NCI-H1930 (cell line): ENCODE measurements at regions not wholly inside any gene's neighbourhood (a gene's known extent, or its start where the extent isn't known, plus 50 kb on each side); places are given as distances from the start of the nearest gene placed in this dataset.

Source experiments
- DNase-seq, 2 experiments: peaks; one replicate each; lab custom pipeline; 2025; lab: John Stamatoyannopoulos, UW

GRCh38 chr16:54479546-54479945 lies 193.0 kb upstream of the IRX3 start:
- DNase-seq: no peak

DNA sequence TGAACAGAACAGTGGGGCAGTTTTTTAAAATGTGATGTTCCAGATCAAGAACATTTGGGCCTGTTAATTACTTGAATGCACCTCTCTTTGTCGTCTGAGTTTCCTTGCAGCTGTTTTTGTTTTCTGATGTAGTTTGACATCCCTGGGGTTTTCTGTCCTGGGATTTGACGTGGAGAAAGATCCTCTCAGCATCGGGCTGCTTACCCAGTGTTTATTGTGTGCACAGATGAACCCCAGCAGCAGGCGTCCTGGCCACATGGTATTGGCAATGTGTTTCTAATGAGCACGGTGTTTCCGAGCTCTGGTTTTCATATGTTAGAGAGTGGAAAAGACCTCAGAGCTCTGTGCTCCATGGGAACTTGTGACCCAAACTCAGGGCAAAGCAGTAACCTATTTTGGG lies 191.1 kb upstream of the IRX3 start:
- no peak for DNase-seq

DNA sequence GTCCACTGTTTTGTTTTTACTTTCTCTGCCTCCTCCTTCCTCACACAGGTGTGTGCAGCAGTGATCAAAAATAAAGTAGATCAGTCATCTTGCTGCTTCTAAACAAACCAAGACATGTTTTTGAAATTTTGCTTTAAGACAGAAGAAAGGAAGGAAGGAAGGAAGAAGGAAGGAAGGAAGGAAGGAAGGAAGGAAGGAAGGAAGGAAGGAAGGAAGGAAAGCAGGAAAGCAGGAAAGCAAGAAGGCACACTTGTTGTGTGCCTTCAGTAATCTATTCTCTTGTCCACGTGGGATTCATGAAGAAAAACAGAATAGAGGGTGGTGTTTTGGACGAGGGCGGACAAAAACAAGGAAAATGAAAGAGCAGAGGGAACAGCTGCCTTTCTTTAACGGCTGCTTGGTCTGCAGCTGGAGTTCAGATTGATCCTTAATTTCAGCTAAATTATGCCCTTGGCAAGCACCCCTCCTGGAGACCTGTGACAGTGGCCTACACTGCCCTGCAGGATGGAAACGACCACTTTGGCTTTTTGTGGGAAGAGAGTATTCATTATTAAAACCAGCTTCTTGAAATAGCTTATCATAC lies 188.5 kb upstream of the IRX3 start:
- no peak for DNase-seq

- no peak for DNase-seq
Observed at GRCh38 chr16:54473226-54473993, 186.8 kb upstream of the IRX3 start.

DNA sequence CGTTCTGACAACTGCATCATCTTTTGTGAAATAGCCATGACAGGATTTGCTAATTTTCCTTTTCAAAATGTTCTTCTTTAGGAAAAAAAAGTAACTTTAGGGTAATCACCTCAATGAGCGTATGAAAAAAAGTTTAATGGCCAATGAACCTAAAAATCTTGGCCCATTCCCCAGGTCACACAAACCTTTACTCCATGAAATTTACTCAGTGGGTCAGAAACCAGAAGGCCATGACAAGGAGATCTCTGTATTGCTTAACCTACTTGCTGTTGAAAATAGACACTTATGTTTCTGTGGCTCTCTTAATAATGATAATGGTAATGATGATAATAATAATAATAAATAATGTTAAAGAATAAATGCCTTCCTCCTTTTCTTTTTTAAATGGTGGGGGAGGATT lies 180.8 kb upstream of the IRX3 start:
- DNase-seq: no peak

GRCh38 chr16:54466233-54466632 lies 179.6 kb upstream of the IRX3 start:
- DNase-seq: no peak

DNA sequence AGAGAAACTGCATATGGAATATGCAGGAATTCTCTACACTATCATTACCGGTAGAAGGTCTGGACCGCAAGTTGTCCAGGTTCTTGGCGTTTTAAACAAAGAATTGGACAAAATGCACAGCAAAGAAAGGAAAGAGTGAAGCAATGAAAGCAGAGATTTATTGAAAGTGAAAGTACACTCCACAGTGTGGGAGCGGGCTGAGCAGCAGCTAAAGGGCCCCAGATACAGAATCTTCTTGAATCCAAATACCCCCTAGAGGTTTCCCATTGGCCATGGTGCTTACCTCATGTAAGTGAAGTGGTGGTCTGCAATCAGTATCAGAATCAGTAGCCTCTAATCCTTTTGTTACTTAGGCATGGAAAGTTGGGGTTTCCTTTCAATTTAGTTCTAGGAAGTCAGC lies 178.5 kb upstream of the IRX3 start:
- no peak for DNase-seq

DNA sequence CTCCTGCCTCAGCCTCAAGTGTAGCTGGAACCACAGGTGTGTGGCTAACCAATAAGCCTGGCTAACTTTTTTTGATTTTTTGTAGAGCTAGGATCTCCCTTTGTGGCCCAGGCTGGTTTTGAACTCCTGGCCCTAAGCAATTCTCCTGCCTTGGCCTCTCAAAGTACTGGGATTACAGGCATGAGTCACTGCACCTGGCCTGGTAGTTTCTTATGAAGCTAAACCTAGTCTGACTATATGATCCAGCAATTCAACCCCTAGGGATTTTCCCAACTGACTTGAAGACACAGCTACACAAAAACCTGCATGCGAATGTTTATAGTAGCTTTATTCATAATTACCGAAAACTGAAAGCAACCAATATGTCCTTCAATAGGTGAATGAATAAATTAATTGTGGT lies 176.2 kb upstream of the IRX3 start:
- no peak for DNase-seq

GRCh38 chr16:54462151-54462651 lies 175.6 kb upstream of the IRX3 start:
- DNase-seq: no peak

GRCh38 chr16:54460263-54460860 lies 173.8 kb upstream of the IRX3 start:
- no peak for DNase-seq

DNA sequence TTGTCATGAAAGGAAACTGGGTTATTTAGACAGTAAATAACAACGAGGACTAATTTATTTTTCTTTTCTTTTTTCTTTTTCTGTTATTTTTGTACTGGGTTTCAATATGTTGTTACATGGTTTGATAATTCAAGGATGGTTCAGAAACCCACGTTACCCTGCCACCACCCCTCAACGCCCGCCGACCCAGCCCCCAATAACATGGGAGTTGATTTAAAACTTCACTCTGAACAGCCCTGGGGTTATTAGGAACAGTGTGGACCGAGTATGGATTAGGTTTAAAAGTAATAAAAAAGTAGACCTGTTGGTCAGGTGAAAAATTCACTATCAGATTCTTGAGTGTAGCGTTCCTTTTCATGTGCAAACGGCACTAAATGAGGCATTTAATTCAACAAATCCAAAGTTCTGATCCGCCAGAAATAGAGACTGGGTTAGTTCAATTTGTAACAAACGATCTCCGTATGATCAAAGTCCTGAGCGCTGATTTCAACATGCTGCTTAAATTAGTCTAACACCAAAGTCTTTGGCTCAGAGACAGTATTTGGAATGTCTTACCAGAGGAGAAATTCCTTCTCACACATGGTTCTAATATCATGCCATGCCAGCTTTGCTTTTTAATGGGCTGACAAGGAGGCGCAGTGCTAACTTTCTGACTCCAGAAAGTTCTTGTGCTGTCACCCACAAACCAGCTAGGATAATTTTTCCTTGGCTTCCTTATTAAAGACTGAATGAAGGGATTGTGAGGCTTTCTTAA lies 173.1 kb upstream of the IRX3 start:
- DNase-seq: no peak

GRCh38 chr16:54458923-54459322 lies 172.3 kb upstream of the IRX3 start:
- no peak for DNase-seq

DNA sequence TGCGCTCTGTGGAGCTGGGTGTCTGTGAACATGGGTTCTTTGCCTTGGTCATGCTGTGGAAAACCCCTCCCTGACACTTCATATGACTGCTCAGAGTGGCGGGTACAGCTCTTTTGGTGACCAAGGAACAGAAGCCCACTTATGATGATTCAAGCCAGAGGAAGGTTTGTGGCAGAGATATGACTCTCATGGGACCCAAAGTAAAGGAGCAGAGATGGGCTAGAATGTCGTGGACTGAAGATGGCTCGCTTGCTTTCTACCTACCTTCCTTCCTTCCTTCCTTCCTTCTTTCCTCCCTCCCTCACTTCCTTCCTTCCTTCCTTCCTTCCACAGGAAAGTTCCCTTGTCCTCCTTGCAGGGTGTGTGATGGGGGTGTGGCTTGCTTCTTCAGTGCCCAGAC lies 169.7 kb upstream of the IRX3 start:
- DNase-seq: no peak

GRCh38 chr16:54455030-54455725 lies 168.6 kb upstream of the IRX3 start:
- no peak for DNase-seq

GRCh38 chr16:54454616-54455015 lies 168.0 kb upstream of the IRX3 start:
- no peak for DNase-seq

GRCh38 chr16:54453871-54454270 lies 167.3 kb upstream of the IRX3 start:
- no peak for DNase-seq

DNA sequence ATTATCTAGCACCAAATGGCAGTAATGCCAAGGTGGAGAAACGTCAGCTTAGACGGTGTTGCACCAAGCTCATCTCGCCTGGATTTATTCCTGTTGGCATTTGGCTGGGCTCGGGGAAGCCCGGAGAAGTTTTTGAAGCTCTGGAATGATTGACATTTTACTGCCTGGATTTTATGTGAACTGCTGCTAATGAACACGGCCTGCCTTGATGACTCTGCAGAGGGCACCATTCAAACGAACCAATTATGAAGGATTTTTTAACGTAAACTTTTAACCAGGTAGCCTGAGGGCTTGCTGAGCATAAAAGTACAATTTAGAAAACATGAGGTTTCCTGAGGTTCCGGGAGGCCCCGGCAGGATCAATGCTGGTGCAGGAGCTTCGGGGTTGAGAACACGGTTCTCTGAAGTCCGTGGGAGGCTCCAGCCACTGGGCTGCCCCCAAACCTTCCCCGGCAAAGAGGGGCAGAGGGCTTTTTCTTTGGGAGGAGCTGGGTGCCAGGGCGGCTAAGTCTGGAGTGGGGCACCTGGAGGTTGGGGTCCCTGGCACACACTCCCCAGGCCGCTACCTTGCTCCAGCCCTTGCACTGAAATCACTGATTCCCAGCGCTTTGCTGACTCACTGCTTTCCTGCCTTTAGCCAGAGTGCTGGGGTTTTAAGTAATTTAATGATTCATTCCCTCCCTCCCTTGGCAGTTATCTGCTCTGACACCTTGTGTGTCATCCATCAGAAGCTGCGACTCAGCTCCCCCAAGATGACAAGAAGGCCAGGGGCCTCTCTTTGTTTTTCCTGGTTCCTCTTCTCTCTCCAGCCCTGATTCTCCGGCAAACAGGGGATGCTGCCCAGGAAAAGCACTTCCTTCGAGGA lies 161.2 kb upstream of the IRX3 start:
- DNase-seq: no peak

GRCh38 chr16:54446639-54447038 lies 160.1 kb upstream of the IRX3 start:
- DNase-seq: no peak

- DNase-seq: no peak
Observed at GRCh38 chr16:54444851-54445458, 158.4 kb upstream of the IRX3 start.

DNA sequence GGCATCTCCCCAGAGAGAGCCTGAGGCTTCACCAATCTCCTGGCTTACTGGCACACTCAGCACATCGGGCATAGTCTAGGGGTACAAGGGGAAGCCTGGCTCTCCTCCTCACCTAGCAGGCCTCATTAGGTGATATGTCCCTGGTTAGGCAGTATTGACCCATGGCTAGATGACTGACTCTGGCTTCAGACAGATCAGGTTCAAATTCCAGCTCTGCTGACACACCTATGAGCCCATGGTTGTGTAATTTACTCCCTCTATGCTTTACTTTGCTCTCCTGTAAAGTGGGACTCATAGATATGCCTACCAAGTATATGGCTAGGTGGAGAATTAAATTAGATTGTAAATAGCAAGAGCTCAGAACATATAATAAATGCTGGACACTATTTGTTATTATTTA lies 157.3 kb upstream of the IRX3 start:
- no peak for DNase-seq

- no peak for DNase-seq
Observed at GRCh38 chr16:54443352-54443751, 156.8 kb upstream of the IRX3 start.
